Hepatocyte (in vitro differentiated cells): ENCODE measurements at regions not wholly inside any gene's neighbourhood (a gene's known extent, or its start where the extent isn't known, plus 50 kb on each side); places are given as distances from the start of the nearest gene placed in this dataset.

Experiments used
- CTCF ChIP-seq: fragments of 200-600 bp; sonication (generic); IDR thresholded peaks from 2 replicates; pipeline ENCODE4 v1.5.1; 2016; ENCODE audit warnings: antibody characterized with exemption, mild to moderate bottlenecking; ENCODE audit not compliant: poor library complexity
- EZH2 ChIP-seq: fragments of 200-600 bp; sonication (generic); IDR thresholded peaks from 2 replicates; pipeline ENCODE4 v1.6.1; 2016; ENCODE audit warnings: antibody characterized with exemption, mild to moderate bottlenecking, borderline replicate concordance
- EZH2phosphoT487 ChIP-seq: fragments of 200-600 bp; sonication (generic); IDR thresholded peaks from one replicate; pipeline ENCODE4 v1.6.1; 2018; ENCODE audit warnings: antibody characterized with exemption, mild to moderate bottlenecking, low read depth, moderate library complexity; ENCODE audit not compliant: unreplicated experiment, severe bottlenecking

DNA sequence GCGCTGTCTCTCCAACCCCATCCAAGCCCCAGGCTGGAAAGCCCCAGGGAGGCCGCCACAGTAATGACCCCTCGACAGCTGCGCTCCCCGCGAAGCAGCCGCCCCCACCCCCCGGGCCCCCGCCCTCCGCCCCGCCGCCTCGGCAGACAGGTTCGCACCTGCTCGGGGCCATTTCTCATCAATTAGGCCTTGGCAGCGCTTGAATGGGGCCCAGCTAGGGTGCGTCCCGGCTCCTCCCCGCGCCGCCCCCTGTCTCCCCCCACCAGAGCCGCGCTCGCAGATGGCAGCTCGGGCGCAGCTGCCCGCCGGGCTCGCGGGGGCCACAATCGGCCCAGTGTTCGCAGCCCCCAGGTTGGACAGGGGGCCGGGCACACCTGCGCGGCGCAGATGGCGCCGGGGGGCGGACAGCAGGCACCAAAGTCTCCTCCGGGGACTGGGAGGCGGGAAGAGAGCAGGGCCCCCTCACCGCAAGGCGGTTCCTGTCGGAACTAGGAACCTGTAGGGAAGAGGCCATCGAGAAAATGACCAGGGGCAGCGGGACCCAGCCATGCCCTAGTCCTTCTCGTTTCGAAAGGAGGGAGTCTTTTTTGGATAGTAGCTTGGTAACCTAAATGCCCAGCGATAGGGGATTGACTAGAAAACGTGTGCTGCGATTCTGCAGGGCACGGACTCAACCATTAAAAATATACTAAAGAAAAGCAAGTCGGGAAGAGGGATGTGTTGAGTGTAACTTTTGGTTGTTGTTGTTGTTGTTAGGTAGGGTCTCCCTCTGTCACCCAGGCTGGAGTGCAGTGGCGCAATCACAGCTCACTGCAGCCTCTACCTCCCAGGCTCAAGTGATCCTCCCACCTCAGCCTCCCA lies 83.2 kb upstream of the EYA2 start:
- TF ChIP-seq CTCF: no peak
- TF ChIP-seq EZH2phosphoT487: no peak
- TF ChIP-seq EZH2: no peak
